ENCODE measurements at regions not wholly inside any gene's neighbourhood (a gene's known extent, or its start where the extent isn't known, plus 50 kb on each side); places are given as distances from the start of the nearest gene placed in this dataset.

DNA sequence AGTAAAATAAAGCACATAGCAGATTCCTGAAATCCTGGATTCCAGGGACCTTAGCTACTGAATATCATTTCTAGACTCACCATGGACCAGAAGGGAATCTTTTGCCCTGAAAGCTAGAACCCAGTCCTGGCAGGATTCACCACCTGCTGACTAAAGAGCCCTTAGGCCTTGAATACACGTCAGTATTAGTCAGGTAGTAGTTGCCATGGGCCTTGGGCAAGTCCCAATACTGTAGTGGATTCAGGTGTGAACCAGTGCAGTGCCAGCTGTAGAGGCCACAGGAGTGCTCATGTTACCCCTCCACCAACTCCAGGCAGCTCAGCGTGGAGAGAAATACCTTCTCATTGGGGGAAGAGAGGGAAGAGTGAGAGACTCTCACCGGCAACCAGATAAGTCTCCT lies 64.1 kb upstream of the UBQLN2 start:
- WGBS, 2 experiments (ENCODE audit: insufficient coverage in 1 of 2, insufficient read length in 1 of 2), result 81% methylated on average over 2 of the region's 3 CpGs; no CpG with 5 or more reads in 1 of the 2 experiments
- H3K36me3 Mint-ChIP-seq (ENCODE audit: low read depth), result no peaks in the 10 kb centered on the region
- Histone ChIP-seq H3K36me3 (ENCODE audit: control insufficient read depth, insufficient read depth, low read length) (no peaks in the 10 kb centered on the region), H3K27ac (ENCODE audit: low read depth, low read length) (no peak overlapping the region), H3K9me3 (ENCODE audit: control insufficient read depth, low read length) (no peaks in the 10 kb centered on the region), H3K4me3 (ENCODE audit: low read length) (no peak overlapping the region), H3K27me3 (ENCODE audit: control insufficient read depth, insufficient read depth, low read length, poor library complexity, severe bottlenecking) (no peaks in the 10 kb centered on the region), H3K4me1 (ENCODE audit: control insufficient read depth, insufficient read depth, low read length) (no peaks in the 10 kb centered on the region), H3K9ac (ENCODE audit: extremely low read depth, low read length, poor library complexity, severe bottlenecking) (no peak overlapping the region)
- no peaks in the 10 kb centered on the region for H3K27me3 Mint-ChIP-seq (ENCODE audit: insufficient read depth)
- H3K4me3 Mint-ChIP-seq, result no peak overlapping the region
- H3K4me1 Mint-ChIP-seq, result peaks cover 6% of the 10 kb centered on the region
- TF ChIP-seq, protein P1, sequence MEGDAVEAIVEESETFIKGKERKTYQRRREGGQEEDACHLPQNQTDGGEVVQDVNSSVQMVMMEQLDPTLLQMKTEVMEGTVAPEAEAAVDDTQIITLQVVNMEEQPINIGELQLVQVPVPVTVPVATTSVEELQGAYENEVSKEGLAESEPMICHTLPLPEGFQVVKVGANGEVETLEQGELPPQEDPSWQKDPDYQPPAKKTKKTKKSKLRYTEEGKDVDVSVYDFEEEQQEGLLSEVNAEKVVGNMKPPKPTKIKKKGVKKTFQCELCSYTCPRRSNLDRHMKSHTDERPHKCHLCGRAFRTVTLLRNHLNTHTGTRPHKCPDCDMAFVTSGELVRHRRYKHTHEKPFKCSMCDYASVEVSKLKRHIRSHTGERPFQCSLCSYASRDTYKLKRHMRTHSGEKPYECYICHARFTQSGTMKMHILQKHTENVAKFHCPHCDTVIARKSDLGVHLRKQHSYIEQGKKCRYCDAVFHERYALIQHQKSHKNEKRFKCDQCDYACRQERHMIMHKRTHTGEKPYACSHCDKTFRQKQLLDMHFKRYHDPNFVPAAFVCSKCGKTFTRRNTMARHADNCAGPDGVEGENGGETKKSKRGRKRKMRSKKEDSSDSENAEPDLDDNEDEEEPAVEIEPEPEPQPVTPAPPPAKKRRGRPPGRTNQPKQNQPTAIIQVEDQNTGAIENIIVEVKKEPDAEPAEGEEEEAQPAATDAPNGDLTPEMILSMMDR (conservative IDR thresholded peaks at IDR 0.05), result no peak
- no peak overlapping the region for H3K27ac Mint-ChIP-seq
- peaks cover 42% of the 10 kb centered on the region for H3K9me3 Mint-ChIP-seq
- no peak for DNase-seq

DNA sequence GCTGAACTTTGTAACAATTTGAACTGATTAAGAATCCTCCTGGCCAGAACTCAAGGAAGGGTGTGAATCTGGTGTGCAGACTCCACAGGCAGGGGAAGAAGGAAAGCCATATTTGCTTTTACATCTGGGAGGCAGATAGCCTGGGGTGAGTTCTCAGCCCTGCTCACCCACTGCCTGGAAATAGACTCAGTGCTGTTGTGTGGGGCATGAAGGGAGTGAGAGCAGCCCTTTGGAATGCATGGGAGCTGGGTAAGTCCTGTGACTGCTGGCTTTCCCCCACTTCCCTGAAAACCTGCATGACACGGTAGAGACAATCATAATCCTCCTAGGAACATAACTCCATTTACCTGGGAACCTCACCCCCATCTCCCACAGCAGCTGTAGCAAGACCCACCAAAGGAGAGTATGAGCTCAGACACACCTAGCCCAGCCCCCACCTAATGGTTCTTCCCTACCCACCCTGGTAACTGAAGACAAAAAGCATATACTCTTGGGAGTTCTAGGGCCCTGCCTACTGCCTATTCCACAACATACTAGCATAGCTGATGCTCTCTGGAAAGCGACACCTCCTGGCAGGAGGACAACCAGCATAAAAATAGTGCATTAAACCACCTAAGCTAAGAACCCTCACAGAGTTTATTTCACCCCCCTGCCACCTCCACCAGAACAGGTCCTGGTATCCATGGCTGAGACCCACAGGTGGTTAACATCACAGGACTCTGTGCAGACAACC lies 59.3 kb upstream of the UBQLN2 start:
- DNase-seq, result no peak
- Histone ChIP-seq H3K27ac (ENCODE audit: low read depth, low read length) (no peak overlapping the region), H3K27me3 (ENCODE audit: control insufficient read depth, insufficient read depth, low read length, poor library complexity, severe bottlenecking) (no peaks in the 10 kb centered on the region), H3K4me3 (ENCODE audit: low read length) (no peak overlapping the region), H3K9ac (ENCODE audit: extremely low read depth, low read length, poor library complexity, severe bottlenecking) (no peak overlapping the region), H3K36me3 (ENCODE audit: control insufficient read depth, insufficient read depth, low read length) (no peaks in the 10 kb centered on the region), H3K9me3 (ENCODE audit: control insufficient read depth, low read length) (no peaks in the 10 kb centered on the region), H3K4me1 (ENCODE audit: control insufficient read depth, insufficient read depth, low read length) (no peaks in the 10 kb centered on the region)
- H3K9me3 Mint-ChIP-seq, result peaks cover 68% of the 10 kb centered on the region
- 81% methylated on average over 2 of the region's 2 CpGs; no CpG with 5 or more reads in 1 of the 2 experiments for WGBS, 2 experiments (ENCODE audit: insufficient coverage in 1 of 2, insufficient read length in 1 of 2)
- no peak overlapping the region for H3K27ac Mint-ChIP-seq
- TF ChIP-seq, protein P1 (conservative IDR thresholded peaks at IDR 0.05), result peak; percentile 17
- H3K27me3 Mint-ChIP-seq (ENCODE audit: insufficient read depth), result no peaks in the 10 kb centered on the region
- no peaks in the 10 kb centered on the region for H3K36me3 Mint-ChIP-seq (ENCODE audit: low read depth)
- H3K4me1 Mint-ChIP-seq, result peaks cover 6% of the 10 kb centered on the region
- no peak overlapping the region for H3K4me3 Mint-ChIP-seq

DNA sequence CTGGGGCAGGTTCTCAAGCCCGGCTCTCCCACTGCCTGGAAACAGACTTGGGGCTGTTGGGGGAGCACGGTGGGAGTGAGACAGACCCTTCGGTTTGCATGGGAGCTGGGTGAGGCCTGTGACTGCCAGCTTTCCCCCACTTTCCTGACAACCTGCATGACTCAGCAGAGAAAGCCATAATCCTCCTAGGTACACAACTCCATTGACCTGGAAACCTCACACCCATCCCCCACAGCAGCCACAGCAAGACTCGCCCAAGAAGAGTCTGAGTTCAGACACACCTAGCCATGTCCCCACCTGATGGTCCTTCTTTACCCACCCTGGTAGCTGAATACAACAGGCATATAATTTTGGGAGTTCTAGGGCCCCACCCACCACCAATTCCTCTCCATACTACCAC lies 57.6 kb upstream of the UBQLN2 start:
- 78 to 83% methylated on average over 1 to 3 of the region's 4 CpGs for WGBS, 2 experiments (ENCODE audit: insufficient coverage in 1 of 2, insufficient read length in 1 of 2)

More for the DNA sequence above, 57.6 kb upstream of the UBQLN2 start:
- H3K4me1 ChIP-seq (ENCODE audit: control insufficient read depth, insufficient read depth, low read length), result no peaks in the 10 kb centered on the region
- no peaks in the 10 kb centered on the region for H3K9me3 ChIP-seq (ENCODE audit: control insufficient read depth, low read length)
- Mint-ChIP-seq H3K36me3 (ENCODE audit: low read depth) (no peaks in the 10 kb centered on the region), H3K27me3 (ENCODE audit: insufficient read depth) (no peaks in the 10 kb centered on the region), H3K4me1 (peaks cover 6% of the 10 kb centered on the region), H3K4me3 (no peak overlapping the region), H3K9me3 (peaks cover 79% of the 10 kb centered on the region), H3K27ac (peak overlapping the region; percentile 86)
- no peak overlapping the region for H3K9ac ChIP-seq (ENCODE audit: extremely low read depth, low read length, poor library complexity, severe bottlenecking)
- H3K27ac ChIP-seq (ENCODE audit: low read depth, low read length), result no peak overlapping the region
- TF ChIP-seq, protein P1 (conservative IDR thresholded peaks at IDR 0.05), result no peak
- H3K27me3 ChIP-seq (ENCODE audit: control insufficient read depth, insufficient read depth, low read length, poor library complexity, severe bottlenecking), result no peaks in the 10 kb centered on the region
- DNase-seq, result no peak
- H3K36me3 ChIP-seq (ENCODE audit: control insufficient read depth, insufficient read depth, low read length), result no peaks in the 10 kb centered on the region
- no peak overlapping the region for H3K4me3 ChIP-seq (ENCODE audit: low read length)
